H1 (cell line): ENCODE measurements at regions not wholly inside any gene's neighbourhood (a gene's known extent, or its start where the extent isn't known, plus 50 kb on each side); places are given as distances from the start of the nearest gene placed in this dataset.

ENCODE experiments used
- CTCF ChIA-PET: fragments of 300-600 bp; sonication (Branson Sonifier 250); formaldehyde crosslinking; loops from one replicate; lab custom pipeline; 2021; ENCODE audit not compliant: partially characterized antibody; lab: Charles Lee
- POLR2A ChIA-PET: fragments of 300-600 bp; sonication (Branson Sonifier 250); formaldehyde crosslinking; loops from one replicate; lab custom pipeline; 2021; ENCODE audit warnings: inconsistent platforms; ENCODE audit not compliant: partially characterized antibody; lab: Charles Lee
- DNase-seq, 2 experiments: peaks; one replicate each; pipeline versions ENCODE4 v3.0.0 to v3.0.0-alpha.2; 2010 to 2022; ENCODE audit warnings: low spot score in 2 of 2, low read depth in 1 of 2, mixed read lengths in 1 of 2
- FAIRE-seq: peaks from 2 replicates; lab custom pipeline; 2011; peaks lifted over from hg19 to GRCh38; lab: Jason Lieb, UNC
- H2AFZ ChIP-seq: 2 replicates; pipeline ENCODE4 v1.8.1; 2012; ENCODE audit warnings: low read length, inconsistent platforms
- H2AK5ac ChIP-seq: 2 replicates; pipeline ENCODE4 v1.6.1; 2013; ENCODE audit warnings: low read depth, low read length
- H2BK120ac ChIP-seq: replicated peaks from 2 replicates; pipeline ENCODE3; 2013; ENCODE audit warnings: low read depth, low read length, inconsistent platforms
- H2BK12ac ChIP-seq: 2 replicates; pipeline ENCODE4 v1.6.1; 2013; ENCODE audit warnings: low read depth, low read length
- H2BK15ac ChIP-seq: 2 replicates; pipeline ENCODE4 v1.6.1; 2013; ENCODE audit warnings: low read length
- H2BK20ac ChIP-seq: 2 replicates; pipeline ENCODE4 v1.6.1; 2013; ENCODE audit warnings: low read length
- H2BK5ac ChIP-seq: 2 replicates; pipeline ENCODE4 v1.6.1; 2013; ENCODE audit warnings: low read depth, low read length
- H3K14ac ChIP-seq: 2 replicates; pipeline ENCODE4 v1.6.1; 2013; ENCODE audit warnings: inconsistent platforms; ENCODE audit not compliant: insufficient read length
- H3K18ac ChIP-seq: 2 replicates; pipeline ENCODE4 v1.6.1; 2013; ENCODE audit warnings: low read length; ENCODE audit errors: extremely low read depth
- H3K23ac ChIP-seq: 2 replicates; pipeline ENCODE4 v1.6.1; 2013; ENCODE audit warnings: inconsistent platforms; ENCODE audit not compliant: insufficient read length
- H3K23me2 ChIP-seq: 2 replicates; pipeline ENCODE4 v1.6.1; 2013; ENCODE audit warnings: low read depth, low read length
- H3K27ac ChIP-seq: 2 replicates; pipeline ENCODE4 v1.6.1; 2011; ENCODE audit warnings: low read depth, low read length, inconsistent platforms
- H3K27me3 ChIP-seq, 4 experiments: replicated peaks in 1 of 4; 1 replicate in 1 of 4; 2 replicates in 3 of 4; pipeline versions ENCODE4 v1.6.1 to v1.8.1; 2011 to 2013; ENCODE audit warnings: low read length in 3 of 4, mild to moderate bottlenecking in 3 of 4, inconsistent platforms in 2 of 4, mixed read lengths in 2 of 4, moderate library complexity in 1 of 4; ENCODE audit not compliant: control insufficient read depth in 3 of 4, insufficient read depth in 3 of 4; ENCODE audit errors: extremely low read depth in 1 of 4
- H3K36me3 ChIP-seq, 4 experiments: 2 replicates each; pipeline versions ENCODE4 v1.6.1 to v1.8.1; 2011 to 2013; ENCODE audit warnings: mild to moderate bottlenecking in 4 of 4, low read length in 3 of 4, moderate library complexity in 2 of 4, control low read depth in 1 of 4, inconsistent platforms in 1 of 4; ENCODE audit not compliant: insufficient read depth in 4 of 4, control insufficient read depth in 2 of 4
- H3K4ac ChIP-seq: replicated peaks from 2 replicates; pipeline ENCODE3; 2013; ENCODE audit warnings: low read length, low read depth, mixed read lengths, inconsistent platforms; ENCODE audit not compliant: insufficient read length
- H3K4me1 ChIP-seq, 4 experiments: replicated peaks in 1 of 4; 1 replicate in 1 of 4; 2 replicates in 3 of 4; pipeline versions ENCODE4 v1.6.1 to v1.8.1; 2011 to 2013; ENCODE audit warnings: low read length in 3 of 4, inconsistent platforms in 2 of 4, mixed read lengths in 1 of 4; ENCODE audit not compliant: insufficient read depth in 4 of 4, control insufficient read depth in 3 of 4
- H3K4me2 ChIP-seq, 2 experiments: 2 replicates each; pipeline versions ENCODE4 v1.6.1 to v1.8.1; 2011 to 2013; ENCODE audit warnings: low read depth in 2 of 2, low read length in 2 of 2, control low read depth in 1 of 2, inconsistent platforms in 1 of 2, mild to moderate bottlenecking in 1 of 2; ENCODE audit not compliant: insufficient read depth in 1 of 2
- H3K4me3 ChIP-seq, 4 experiments: fragments of 200-600, 300-600 bp in 1 of 4; sonication (generic), shearing (Covaris generic), sonication (Bioruptor Twin) in 1 of 4; 2 replicates each; pipeline versions ENCODE4 v1.5.1 to v1.8.1; 2011 to 2016; ENCODE audit warnings: low read length in 4 of 4, low read depth in 3 of 4, control low read depth in 2 of 4, inconsistent platforms in 2 of 4, mild to moderate bottlenecking in 2 of 4, mixed read lengths in 1 of 4, moderate library complexity in 1 of 4; ENCODE audit not compliant: insufficient read depth in 2 of 4; ENCODE audit errors: extremely low read depth in 1 of 4
- H3K56ac ChIP-seq: replicated peaks from 2 replicates; pipeline ENCODE3; 2013; ENCODE audit warnings: low read depth, mild to moderate bottlenecking, mixed read lengths, low read length, inconsistent platforms; ENCODE audit not compliant: insufficient read length
- H3K79me1 ChIP-seq: 2 replicates; pipeline ENCODE4 v1.6.1; 2013; ENCODE audit warnings: low read depth, low read length, control low read depth
- H3K79me2 ChIP-seq, 2 experiments: 2 replicates each; pipeline versions ENCODE4 v1.6.1 to v1.8.1; 2012 to 2013; ENCODE audit warnings: low read length in 2 of 2, mild to moderate bottlenecking in 2 of 2, inconsistent platforms in 1 of 2; ENCODE audit not compliant: insufficient read depth in 2 of 2, control insufficient read depth in 1 of 2
- H3K9ac ChIP-seq, 4 experiments: replicated peaks in 1 of 4; 1 replicate in 1 of 4; 2 replicates in 3 of 4; pipeline versions ENCODE4 v1.6.1 to v1.8.1; 2011 to 2013; ENCODE audit warnings: low read depth in 3 of 4, low read length in 3 of 4, control low read depth in 2 of 4, mild to moderate bottlenecking in 2 of 4, moderate library complexity in 2 of 4, inconsistent platforms in 1 of 4; ENCODE audit errors: extremely low read depth in 1 of 4
- H3K9me3 ChIP-seq, 2 experiments: 2 replicates each; pipeline versions ENCODE4 v1.6.1 to v1.8.1; 2012 to 2013; ENCODE audit warnings: mild to moderate bottlenecking in 2 of 2, moderate library complexity in 2 of 2, control low read depth in 1 of 2, inconsistent platforms in 1 of 2, low read depth in 1 of 2, low read length in 1 of 2, mixed read lengths in 1 of 2; ENCODE audit not compliant: insufficient read depth in 2 of 2
- H4K20me1 ChIP-seq, 2 experiments: replicated peaks in 1 of 2; 2 replicates each; pipeline versions ENCODE3 to v1.8.1; 2011 to 2013; ENCODE audit warnings: inconsistent platforms in 2 of 2, low read length in 2 of 2, mild to moderate bottlenecking in 1 of 2; ENCODE audit not compliant: insufficient read depth in 2 of 2, control insufficient read depth in 1 of 2
- H4K5ac ChIP-seq: 2 replicates; pipeline ENCODE4 v1.6.1; 2013; ENCODE audit warnings: low read length, low read depth, mixed read lengths, inconsistent platforms; ENCODE audit not compliant: insufficient read length
- H4K8ac ChIP-seq: 2 replicates; pipeline ENCODE4 v1.8.0; 2013; ENCODE audit warnings: mild to moderate bottlenecking, moderate library complexity, low read length, inconsistent platforms; ENCODE audit not compliant: insufficient read depth; ENCODE audit errors: extremely low read depth
- H4K91ac ChIP-seq: replicated peaks from 2 replicates; pipeline ENCODE3; 2013; ENCODE audit warnings: low read length, mixed read lengths, inconsistent platforms; ENCODE audit not compliant: insufficient read length
- EP300 ChIP-seq, 2 experiments: IDR thresholded peaks; 1 replicate in 1 of 2; 2 replicates in 1 of 2; pipeline ENCODE4 v1.6.1; 2011 to 2012; ENCODE audit warnings: low read depth in 2 of 2, low read length in 2 of 2, mild to moderate bottlenecking in 2 of 2, borderline replicate concordance in 1 of 2, inconsistent platforms in 1 of 2, moderate library complexity in 1 of 2
- EZH2 ChIP-seq: fragments of 200-600 bp; sonication (generic); IDR thresholded peaks from 2 replicates; pipeline ENCODE4 v1.7.1; 2012; ENCODE audit warnings: low read depth, mild to moderate bottlenecking, moderate library complexity, low read length, inconsistent platforms; ENCODE audit not compliant: severe bottlenecking
- KDM5A ChIP-seq: fragments of 200-600 bp; IDR thresholded peaks from 2 replicates; pipeline ENCODE4 v1.7.1; 2012; ENCODE audit warnings: mild to moderate bottlenecking, low read length, inconsistent platforms, mixed read lengths
- MAX ChIP-seq: IDR thresholded peaks from 2 replicates; pipeline ENCODE4 v1.6.1; 2012; ENCODE audit warnings: inconsistent platforms
- NANOG ChIP-seq: IDR thresholded peaks from 2 replicates; pipeline ENCODE4 v1.6.1; 2011; ENCODE audit warnings: low read length, low read depth, mild to moderate bottlenecking, inconsistent platforms; ENCODE audit not compliant: insufficient read depth, poor library complexity, severe bottlenecking
- RAD21 ChIP-seq, 2 experiments: IDR thresholded peaks in 1 of 2; conservative IDR thresholded peaks in 1 of 2; 2 replicates each; pipeline ENCODE4 v1.6.1; 2011; ENCODE audit warnings: low read depth in 2 of 2, low read length in 2 of 2, improper control_type of control experiment in 1 of 2, inconsistent platforms in 1 of 2, mild to moderate bottlenecking in 1 of 2, moderate library complexity in 1 of 2
- WGBS, 2 experiments: shearing (Covaris generic) in 1 of 2; methylation state at CpG; one replicate each; pipeline versions ENCODE4 v1.1.6 to v1.1.7; 2013 to 2015; ENCODE audit warnings: low lambda C conversion rate in 2 of 2, mixed read lengths in 2 of 2, inconsistent platforms in 1 of 2, low coverage in 1 of 2, missing lambda C conversion rate in 1 of 2; ENCODE audit not compliant: insufficient replicate concordance in 2 of 2, insufficient coverage in 1 of 2, insufficient read length in 1 of 2; ENCODE audit errors: extremely low coverage in 1 of 2, missing lambda C conversion rate in 1 of 2; 5-methylcytosine and 5-hydroxymethylcytosine counted together
- TF ChIP-seq, protein P1 (sequence below), 3 experiments: IDR thresholded peaks; 1 replicate in 2 of 3; 2 replicates in 1 of 3; pipeline versions ENCODE4 v1.5.1 to v1.6.1; 2011; ENCODE audit warnings: low read length in 3 of 3, mild to moderate bottlenecking in 3 of 3, inconsistent platforms in 2 of 3, low read depth in 1 of 3, moderate library complexity in 1 of 3; ENCODE audit not compliant: insufficient read depth in 1 of 3; ENCODE audit errors: control extremely low read depth in 1 of 3

DNA sequence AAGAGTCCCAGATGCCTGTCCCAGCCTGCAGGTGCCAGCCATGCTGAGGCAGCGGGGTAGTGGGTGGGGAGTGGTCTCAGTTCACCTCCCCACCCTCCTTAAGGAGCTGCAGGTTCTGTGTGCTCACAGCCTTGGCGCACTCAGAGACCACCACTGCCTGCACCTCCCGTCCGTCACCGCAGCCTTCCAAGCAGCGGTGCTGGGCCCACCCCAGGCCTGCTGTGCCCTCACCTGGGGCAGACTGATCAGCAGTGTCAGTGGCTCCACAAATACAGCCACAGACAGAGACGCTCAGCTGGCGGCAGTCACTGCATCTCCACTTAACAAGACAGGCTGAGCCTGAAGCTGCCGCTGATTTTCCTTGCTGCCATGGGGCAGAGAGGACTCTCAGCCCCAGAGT lies 120.2 kb downstream of the RFLNA start:
- Histone ChIP-seq H3K36me3 (peaks cover 7 to 19% (median 14%) of the 10 kb centered on the region in 4 experiments), H3K79me2 (peaks cover 0 to 10% of the 10 kb centered on the region in 2 experiments; a peak in 1 of 4 replicates), H3K18ac (no peak overlapping the region), H3K4ac (no peak overlapping the region), H3K27ac (no peak overlapping the region), H4K91ac (no peak overlapping the region), H2AK5ac (no peak overlapping the region), H2BK5ac (no peak overlapping the region), H3K9me3 (no peaks in the 10 kb centered on the region), H3K14ac (no peak overlapping the region), H2BK15ac (no peak overlapping the region), H3K79me1 (peaks cover 16% of the 10 kb centered on the region), H3K4me2 (no peak overlapping the region), H3K56ac (no peak overlapping the region), H2AFZ (no peak overlapping the region), H3K23ac (no peak overlapping the region), H3K9ac (no peak overlapping the region), H2BK120ac (no peak overlapping the region), H4K5ac (no peak overlapping the region), H4K8ac (peak overlapping the region; percentile 44), H2BK12ac (no peak overlapping the region), H4K20me1 (peaks cover 7 to 15% of the 10 kb centered on the region in 2 experiments), H3K27me3 (no peaks in the 10 kb centered on the region), H2BK20ac (no peak overlapping the region), H3K4me3 (no peak overlapping the region), H3K23me2 (no peaks in the 10 kb centered on the region), H3K4me1 (peaks cover 0 to 13% (median 9%) of the 10 kb centered on the region in 4 experiments; a peak in 6 of 7 replicates)
- POLR2A ChIA-PET, result interaction anchor here (1.2 to 1.4 kb wide), 2 partner anchors 12 to 26 kb away, joined by 3 to 4 read pairs; no protein-coding TSS in a partner anchor
- FAIRE-seq (no peak), DNase-seq (no peak)
- WGBS, 2 experiments, result 91% methylated on average over 8 of the region's 9 CpGs; no CpG with 5 or more reads in 1 of the 2 experiments
- TF ChIP-seq RAD21 (IDR thresholded peaks at IDR 0.05 in 1 of 2, conservative IDR thresholded peaks at IDR 0.05 in 1 of 2; ENCODE audit: low read depth in 2 of 2, low read length in 2 of 2) (no peak), EZH2 (no peak), NANOG (no peak), EP300 (IDR thresholded peaks at IDR 0.05; ENCODE audit: borderline replicate concordance in 1 of 2, low read depth in 2 of 2, low read length in 2 of 2) (no peak), KDM5A (no peak), MAX (no peak)
- TF ChIP-seq, protein P1, sequence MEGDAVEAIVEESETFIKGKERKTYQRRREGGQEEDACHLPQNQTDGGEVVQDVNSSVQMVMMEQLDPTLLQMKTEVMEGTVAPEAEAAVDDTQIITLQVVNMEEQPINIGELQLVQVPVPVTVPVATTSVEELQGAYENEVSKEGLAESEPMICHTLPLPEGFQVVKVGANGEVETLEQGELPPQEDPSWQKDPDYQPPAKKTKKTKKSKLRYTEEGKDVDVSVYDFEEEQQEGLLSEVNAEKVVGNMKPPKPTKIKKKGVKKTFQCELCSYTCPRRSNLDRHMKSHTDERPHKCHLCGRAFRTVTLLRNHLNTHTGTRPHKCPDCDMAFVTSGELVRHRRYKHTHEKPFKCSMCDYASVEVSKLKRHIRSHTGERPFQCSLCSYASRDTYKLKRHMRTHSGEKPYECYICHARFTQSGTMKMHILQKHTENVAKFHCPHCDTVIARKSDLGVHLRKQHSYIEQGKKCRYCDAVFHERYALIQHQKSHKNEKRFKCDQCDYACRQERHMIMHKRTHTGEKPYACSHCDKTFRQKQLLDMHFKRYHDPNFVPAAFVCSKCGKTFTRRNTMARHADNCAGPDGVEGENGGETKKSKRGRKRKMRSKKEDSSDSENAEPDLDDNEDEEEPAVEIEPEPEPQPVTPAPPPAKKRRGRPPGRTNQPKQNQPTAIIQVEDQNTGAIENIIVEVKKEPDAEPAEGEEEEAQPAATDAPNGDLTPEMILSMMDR (IDR thresholded peaks at IDR 0.05; ENCODE audit: control extremely low read depth in 1 of 3, insufficient read depth in 1 of 3, low read depth in 1 of 3, low read length in 3 of 3), result no peak
- CTCF ChIA-PET, result interaction anchor here (0.8 to 3.0 kb wide), 4 partner anchors 16 to 65 kb away, joined by 3 to 9 read pairs (median 4); no protein-coding TSS in a partner anchor
